ENCODE measurements at regions not wholly inside any gene's neighbourhood (a gene's known extent, or its start where the extent isn't known, plus 50 kb on each side); places are given as distances from the start of the nearest gene placed in this dataset.

DNA sequence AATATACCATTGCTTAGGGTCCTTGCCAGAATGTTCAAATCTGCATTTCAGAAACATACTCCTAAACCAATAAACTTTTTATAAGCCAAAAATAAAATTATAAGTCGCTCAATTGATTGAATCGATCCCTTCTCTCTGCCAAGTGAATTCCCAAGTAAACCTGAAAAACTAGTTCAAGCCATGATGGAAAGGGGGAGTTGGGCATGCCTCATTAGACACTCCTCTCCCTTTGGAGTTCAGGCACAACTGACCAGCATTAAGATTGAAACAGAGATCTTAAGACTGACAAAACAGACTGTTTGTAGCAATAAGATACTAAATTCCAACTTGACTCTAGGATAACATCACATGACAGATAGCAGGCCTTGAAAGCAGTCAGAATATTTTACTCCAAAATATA lies 113.7 kb upstream of the RASGRP1 start:
- Histone ChIP-seq H3K36me3 (ENCODE audit: insufficient read depth, low read length) (no peaks in the 10 kb centered on the region), H3K4me2 (ENCODE audit: low read length) (no peak overlapping the region), H3K79me2 (ENCODE audit: insufficient read depth, low read depth, low read length) (no peaks in the 10 kb centered on the region), H3K4me3 (ENCODE audit: low read depth, low read length, poor library complexity, severe bottlenecking) (no peak overlapping the region), H3K4me1 (ENCODE audit: insufficient read depth, low read length, poor library complexity, severe bottlenecking) (peaks cover 38% of the 10 kb centered on the region), H3K9me2 (ENCODE audit: insufficient read depth, low read length) (no peaks in the 10 kb centered on the region), H2AFZ (ENCODE audit: low read length) (no peak overlapping the region), H3K9me3 (ENCODE audit: low read length) (no peaks in the 10 kb centered on the region), H3K27ac (ENCODE audit: low read depth, low read length, poor library complexity, severe bottlenecking) (no peak overlapping the region), H4K20me1 (ENCODE audit: insufficient read depth, low read length) (no peaks in the 10 kb centered on the region)
- ChIA-PET CTCF (ENCODE audit: unreplicated experiment) (no interaction called here), POLR2A (interaction anchor here (1.5 kb wide), 1 partner anchor 25 kb away, joined by 3 read pairs; no protein-coding TSS in a partner anchor)
- no peak for DNase-seq (ENCODE audit: low spot score)
- intact Hi-C loops (cut with micrococcal nuclease; ENCODE audit: unreplicated experiment), result no loop called here
- TF ChIP-seq EZH2phosphoT487 (IDR thresholded peaks at IDR 0.05; ENCODE audit: borderline replicate concordance, low read depth, low read length), result no peak
- no peak for TF ChIP-seq CTCF (conservative IDR thresholded peaks at IDR 0.05; ENCODE audit: low read length)
- no TSS peak for BruUV-seq (replicated peaks)

- CTCF ChIA-PET (ENCODE audit: unreplicated experiment), result no interaction called here
- Histone ChIP-seq H3K79me2 (ENCODE audit: insufficient read depth, low read depth, low read length) (no peaks in the 10 kb centered on the region), H3K4me2 (ENCODE audit: low read length) (no peak overlapping the region), H2AFZ (ENCODE audit: low read length) (no peak overlapping the region), H3K4me1 (ENCODE audit: insufficient read depth, low read length, poor library complexity, severe bottlenecking) (peaks cover 19% of the 10 kb centered on the region), H3K4me3 (ENCODE audit: low read depth, low read length, poor library complexity, severe bottlenecking) (no peak overlapping the region), H3K27ac (ENCODE audit: low read depth, low read length, poor library complexity, severe bottlenecking) (no peak overlapping the region), H3K9me2 (ENCODE audit: insufficient read depth, low read length) (no peaks in the 10 kb centered on the region), H3K9me3 (ENCODE audit: low read length) (no peaks in the 10 kb centered on the region), H4K20me1 (ENCODE audit: insufficient read depth, low read length) (no peaks in the 10 kb centered on the region), H3K36me3 (ENCODE audit: insufficient read depth, low read length) (no peaks in the 10 kb centered on the region)
- no peak for TF ChIP-seq CTCF (conservative IDR thresholded peaks at IDR 0.05; ENCODE audit: low read length)
- TF ChIP-seq EZH2phosphoT487 (IDR thresholded peaks at IDR 0.05; ENCODE audit: borderline replicate concordance, low read depth, low read length), result no peak
- POLR2A ChIA-PET, result no interaction called here
- intact Hi-C loops (cut with micrococcal nuclease; ENCODE audit: unreplicated experiment), result no loop called here
- DNase-seq (ENCODE audit: low spot score), result no peak
- BruUV-seq (replicated peaks), result no TSS peak
These were observed 116.2 kb upstream of the RASGRP1 start for GRCh38 chr15:38680775-38681174.

- no peak overlapping the region for H3K4me3 ChIP-seq (ENCODE audit: low read depth, low read length, poor library complexity, severe bottlenecking)
- no peaks in the 10 kb centered on the region for H3K79me2 ChIP-seq (ENCODE audit: insufficient read depth, low read depth, low read length)
- no peak overlapping the region for H3K4me2 ChIP-seq (ENCODE audit: low read length)
- intact Hi-C loops (cut with micrococcal nuclease; ENCODE audit: unreplicated experiment), result no loop called here
- no peak overlapping the region for H3K27ac ChIP-seq (ENCODE audit: low read depth, low read length, poor library complexity, severe bottlenecking)
- TF ChIP-seq EZH2phosphoT487 (IDR thresholded peaks at IDR 0.05; ENCODE audit: borderline replicate concordance, low read depth, low read length) (no peak), CTCF (conservative IDR thresholded peaks at IDR 0.05; ENCODE audit: low read length) (no peak)
- H4K20me1 ChIP-seq (ENCODE audit: insufficient read depth, low read length), result no peaks in the 10 kb centered on the region
- H2AFZ ChIP-seq (ENCODE audit: low read length), result peak overlapping the region; percentile 66; the same call in 1 of the 2 replicates
- POLR2A ChIA-PET, result interaction anchor here (0.5 to 1.5 kb wide), 6 partner anchors 9 to 228 kb away, joined by 3 to 11 read pairs (median 4); partner anchors contain the start of genes FAM98B and RASGRP1
- no peaks in the 10 kb centered on the region for H3K9me2 ChIP-seq (ENCODE audit: insufficient read depth, low read length)
- no peaks in the 10 kb centered on the region for H3K9me3 ChIP-seq (ENCODE audit: low read length)
- CTCF ChIA-PET (ENCODE audit: unreplicated experiment), result interaction anchor here (1.0 to 3.0 kb wide), 4 partner anchors 9 to 242 kb away, joined by 3 to 20 read pairs (median 10); partner anchors contain the start of gene RASGRP1
- no TSS peak for BruUV-seq (replicated peaks)
- H3K36me3 ChIP-seq (ENCODE audit: insufficient read depth, low read length), result no peaks in the 10 kb centered on the region
- DNase-seq (ENCODE audit: low spot score), result no peak
- H3K4me1 ChIP-seq (ENCODE audit: insufficient read depth, low read length, poor library complexity, severe bottlenecking), result peaks cover 14% of the 10 kb centered on the region
These were observed 117.7 kb upstream of the RASGRP1 start for GRCh38 chr15:38682363-38682762.

All from OCI-LY7 (cell line).